Peyer's patch (tissue), 4 donors: ENCODE measurements at regions not wholly inside any gene's neighbourhood (a gene's known extent, or its start where the extent isn't known, plus 50 kb on each side); places are given as distances from the start of the nearest gene placed in this dataset.

Experiments
- DNase-seq, 3 donors: peaks; one replicate each; pipeline ENCODE4 v3.0.0-alpha.2; 2017 to 2019
- H3K27ac ChIP-seq, 4 donors: fragments of 200-600 bp; sonication (generic); one replicate each; pipeline ENCODE4 v1.5.1; 2016 to 2019
- H3K27me3 ChIP-seq, 2 donors: fragments of 200-600 bp; sonication (generic); one replicate each; pipeline ENCODE4 v1.5.1; 2019
- H3K36me3 ChIP-seq, 3 donors: fragments of 200-600 bp; sonication (generic); one replicate each; pipeline ENCODE4 v1.5.1; 2016 to 2019
- H3K4me1 ChIP-seq, 4 donors: fragments of 200-600 bp; sonication (generic); one replicate each; pipeline ENCODE4 v1.5.1; 2016 to 2019
- H3K4me3 ChIP-seq, 4 donors: fragments of 200-600 bp; sonication (generic); 1 replicate in 3 of 4; 2 replicates in 1 of 4; pipeline ENCODE4 v1.5.1; 2016 to 2019; ENCODE audit warnings: mild to moderate bottlenecking in 1 of 4
- H3K9me3 ChIP-seq, 4 donors: fragments of 200-600 bp; sonication (generic); one replicate each; pipeline ENCODE4 v1.5.1; 2016 to 2019; ENCODE audit warnings: mild to moderate bottlenecking in 1 of 4
- CTCF ChIP-seq, 6 experiments: fragments of 450-650 bp in 4 of 6; fragments of 200-600 bp in 2 of 6; sonication (generic) in 1 of 6; IDR thresholded peaks; one replicate each; pipeline ENCODE4 v1.5.1; 2017 to 2019; ENCODE audit warnings: antibody characterized with exemption in 6 of 6, mild to moderate bottlenecking in 3 of 6, moderate library complexity in 1 of 6
- POLR2A ChIP-seq, 2 donors: fragments of 450-650 bp; IDR thresholded peaks; one replicate each; pipeline ENCODE4 v1.5.1; 2017; ENCODE audit warnings: antibody characterized with exemption in 2 of 2, mild to moderate bottlenecking in 2 of 2, moderate library complexity in 2 of 2

- Histone ChIP-seq H3K36me3 (no peaks in the 10 kb centered on the region), H3K27ac (no peak overlapping the region), H3K4me3 (no peak overlapping the region), H3K9me3 (peaks cover 0 to 10% (median 0%) of the 10 kb centered on the region in 4 donors), H3K27me3 (no peaks in the 10 kb centered on the region), H3K4me1 (no peaks in the 10 kb centered on the region)
- DNase-seq, result no peak
- TF ChIP-seq POLR2A (IDR thresholded peaks at IDR 0.05), result no peak
- no peak for TF ChIP-seq CTCF (IDR thresholded peaks at IDR 0.05)
Measured at GRCh38 chr6:16811277-16811979, 50.2 kb upstream of the ATXN1 start.
